ENCODE measurements at regions not wholly inside any gene's neighbourhood (a gene's known extent, or its start where the extent isn't known, plus 50 kb on each side); places are given as distances from the start of the nearest gene placed in this dataset.

DNA sequence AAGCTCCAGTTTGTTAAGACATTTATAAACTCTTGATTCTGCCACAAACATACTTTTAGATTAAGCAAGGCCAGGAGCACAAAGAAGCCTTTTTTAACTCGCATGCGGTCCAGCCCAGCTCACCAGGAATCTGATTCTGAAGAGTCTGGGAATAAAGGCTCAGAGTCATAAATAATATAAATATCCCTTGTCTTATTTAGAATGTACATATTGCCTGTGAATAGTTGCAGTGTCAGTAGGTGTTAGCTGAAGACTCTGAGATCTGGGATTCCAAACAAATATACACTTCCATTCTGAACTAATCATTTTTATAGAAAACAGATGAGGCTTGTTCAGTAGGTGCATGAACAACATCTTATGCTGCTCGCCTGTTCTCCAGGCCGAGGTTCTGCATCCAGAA, 59.1 kb upstream of the ELAC2 start:
- TF ChIP-seq ZNF248 (tag by site-specific recombination; IDR thresholded peaks at IDR 0.05), result no peak
- no peak for TF ChIP-seq ZFP3 (tag by site-specific recombination; IDR thresholded peaks at IDR 0.05; ENCODE audit: low read depth)
- TF ChIP-seq, protein P1, sequence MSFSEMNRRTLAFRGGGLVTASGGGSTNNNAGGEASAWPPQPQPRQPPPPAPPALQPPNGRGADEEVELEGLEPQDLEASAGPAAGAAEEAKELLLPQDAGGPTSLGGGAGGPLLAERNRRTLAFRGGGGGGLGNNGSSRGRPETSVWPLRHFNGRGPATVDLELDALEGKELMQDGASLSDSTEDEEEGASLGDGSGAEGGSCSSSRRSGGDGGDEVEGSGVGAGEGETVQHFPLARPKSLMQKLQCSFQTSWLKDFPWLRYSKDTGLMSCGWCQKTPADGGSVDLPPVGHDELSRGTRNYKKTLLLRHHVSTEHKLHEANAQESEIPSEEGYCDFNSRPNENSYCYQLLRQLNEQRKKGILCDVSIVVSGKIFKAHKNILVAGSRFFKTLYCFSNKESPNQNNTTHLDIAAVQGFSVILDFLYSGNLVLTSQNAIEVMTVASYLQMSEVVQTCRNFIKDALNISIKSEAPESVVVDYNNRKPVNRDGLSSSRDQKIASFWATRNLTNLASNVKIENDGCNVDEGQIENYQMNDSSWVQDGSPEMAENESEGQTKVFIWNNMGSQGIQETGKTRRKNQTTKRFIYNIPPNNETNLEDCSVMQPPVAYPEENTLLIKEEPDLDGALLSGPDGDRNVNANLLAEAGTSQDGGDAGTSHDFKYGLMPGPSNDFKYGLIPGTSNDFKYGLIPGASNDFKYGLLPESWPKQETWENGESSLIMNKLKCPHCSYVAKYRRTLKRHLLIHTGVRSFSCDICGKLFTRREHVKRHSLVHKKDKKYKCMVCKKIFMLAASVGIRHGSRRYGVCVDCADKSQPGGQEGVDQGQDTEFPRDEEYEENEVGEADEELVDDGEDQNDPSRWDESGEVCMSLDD (tag by site-specific recombination; IDR thresholded peaks at IDR 0.05), result no peak
- TF ChIP-seq, protein P2, sequence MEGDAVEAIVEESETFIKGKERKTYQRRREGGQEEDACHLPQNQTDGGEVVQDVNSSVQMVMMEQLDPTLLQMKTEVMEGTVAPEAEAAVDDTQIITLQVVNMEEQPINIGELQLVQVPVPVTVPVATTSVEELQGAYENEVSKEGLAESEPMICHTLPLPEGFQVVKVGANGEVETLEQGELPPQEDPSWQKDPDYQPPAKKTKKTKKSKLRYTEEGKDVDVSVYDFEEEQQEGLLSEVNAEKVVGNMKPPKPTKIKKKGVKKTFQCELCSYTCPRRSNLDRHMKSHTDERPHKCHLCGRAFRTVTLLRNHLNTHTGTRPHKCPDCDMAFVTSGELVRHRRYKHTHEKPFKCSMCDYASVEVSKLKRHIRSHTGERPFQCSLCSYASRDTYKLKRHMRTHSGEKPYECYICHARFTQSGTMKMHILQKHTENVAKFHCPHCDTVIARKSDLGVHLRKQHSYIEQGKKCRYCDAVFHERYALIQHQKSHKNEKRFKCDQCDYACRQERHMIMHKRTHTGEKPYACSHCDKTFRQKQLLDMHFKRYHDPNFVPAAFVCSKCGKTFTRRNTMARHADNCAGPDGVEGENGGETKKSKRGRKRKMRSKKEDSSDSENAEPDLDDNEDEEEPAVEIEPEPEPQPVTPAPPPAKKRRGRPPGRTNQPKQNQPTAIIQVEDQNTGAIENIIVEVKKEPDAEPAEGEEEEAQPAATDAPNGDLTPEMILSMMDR (tag by site-specific recombination; IDR thresholded peaks at IDR 0.05), result no peak
- TF ChIP-seq, protein P3, sequence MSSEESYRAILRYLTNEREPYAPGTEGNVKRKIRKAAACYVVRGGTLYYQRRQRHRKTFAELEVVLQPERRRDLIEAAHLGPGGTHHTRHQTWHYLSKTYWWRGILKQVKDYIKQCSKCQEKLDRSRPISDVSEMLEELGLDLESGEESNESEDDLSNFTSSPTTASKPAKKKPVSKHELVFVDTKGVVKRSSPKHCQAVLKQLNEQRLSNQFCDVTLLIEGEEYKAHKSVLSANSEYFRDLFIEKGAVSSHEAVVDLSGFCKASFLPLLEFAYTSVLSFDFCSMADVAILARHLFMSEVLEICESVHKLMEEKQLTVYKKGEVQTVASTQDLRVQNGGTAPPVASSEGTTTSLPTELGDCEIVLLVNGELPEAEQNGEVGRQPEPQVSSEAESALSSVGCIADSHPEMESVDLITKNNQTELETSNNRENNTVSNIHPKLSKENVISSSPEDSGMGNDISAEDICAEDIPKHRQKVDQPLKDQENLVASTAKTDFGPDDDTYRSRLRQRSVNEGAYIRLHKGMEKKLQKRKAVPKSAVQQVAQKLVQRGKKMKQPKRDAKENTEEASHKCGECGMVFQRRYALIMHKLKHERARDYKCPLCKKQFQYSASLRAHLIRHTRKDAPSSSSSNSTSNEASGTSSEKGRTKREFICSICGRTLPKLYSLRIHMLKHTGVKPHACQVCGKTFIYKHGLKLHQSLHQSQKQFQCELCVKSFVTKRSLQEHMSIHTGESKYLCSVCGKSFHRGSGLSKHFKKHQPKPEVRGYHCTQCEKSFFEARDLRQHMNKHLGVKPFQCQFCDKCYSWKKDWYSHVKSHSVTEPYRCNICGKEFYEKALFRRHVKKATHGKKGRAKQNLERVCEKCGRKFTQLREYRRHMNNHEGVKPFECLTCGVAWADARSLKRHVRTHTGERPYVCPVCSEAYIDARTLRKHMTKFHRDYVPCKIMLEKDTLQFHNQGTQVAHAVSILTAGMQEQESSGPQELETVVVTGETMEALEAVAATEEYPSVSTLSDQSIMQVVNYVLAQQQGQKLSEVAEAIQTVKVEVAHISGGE (tag by site-specific recombination; conservative IDR thresholded peaks at IDR 0.05; ENCODE audit: low read depth), result no peak
